HL-60 (cell line): ENCODE measurements at regions not wholly inside any gene's neighbourhood (a gene's known extent, or its start where the extent isn't known, plus 50 kb on each side); places are given as distances from the start of the nearest gene placed in this dataset.

Experiments
- DNase-seq, 2 experiments: peaks; one replicate each; pipeline ENCODE4 v3.0.0-alpha.2; 2010 to 2020; ENCODE audit warnings: low read depth in 1 of 2, low spot score in 1 of 2
- H3K27ac ChIP-seq: fragments of 250-450 bp; sonication (Bioruptor Pico); replicated peaks from 2 replicates; pipeline ENCODE4 v1.5.1; 2020; ENCODE audit warnings: mild to moderate bottlenecking, moderate library complexity
- H3K27me3 ChIP-seq: fragments of 250-450 bp; sonication (Bioruptor Pico); 2 replicates; pipeline ENCODE4 v1.5.1; 2021; ENCODE audit warnings: mild to moderate bottlenecking, moderate library complexity; ENCODE audit not compliant: insufficient read depth, poor library complexity, severe bottlenecking
- H3K4me3 ChIP-seq: replicated peaks from 2 replicates; pipeline ENCODE4 v1.5.1; 2011; ENCODE audit warnings: mild to moderate bottlenecking, control low read depth, low read length; ENCODE audit not compliant: insufficient read depth
- GABPA ChIP-seq: IDR thresholded peaks from 2 replicates; pipeline ENCODE4 v1.6.1; 2012; ENCODE audit warnings: low read depth
- POLR2AphosphoS5 ChIP-seq: IDR thresholded peaks from 2 replicates; pipeline ENCODE4 v1.6.1; 2012; ENCODE audit warnings: low read depth
- REST ChIP-seq: IDR thresholded peaks from 2 replicates; pipeline ENCODE4 v1.6.1; 2012; ENCODE audit warnings: low read depth; ENCODE audit not compliant: insufficient replicate concordance
- SPI1 ChIP-seq: IDR thresholded peaks from 2 replicates; pipeline ENCODE4 v1.6.1; 2012; ENCODE audit warnings: low read depth, mild to moderate bottlenecking, borderline replicate concordance
- TF ChIP-seq, protein P1 (sequence below): IDR thresholded peaks from one replicate; pipeline ENCODE4 v1.5.1; 2011; ENCODE audit warnings: low read length, control low read depth, inconsistent platforms; ENCODE audit not compliant: insufficient read depth

- Histone ChIP-seq H3K27ac (no peak overlapping the region), H3K27me3 (no peaks in the 10 kb centered on the region), H3K4me3 (no peak overlapping the region)
- TF ChIP-seq REST = no peak
- no peak for TF ChIP-seq SPI1
- no peak for TF ChIP-seq POLR2AphosphoS5
- TF ChIP-seq, protein P1, sequence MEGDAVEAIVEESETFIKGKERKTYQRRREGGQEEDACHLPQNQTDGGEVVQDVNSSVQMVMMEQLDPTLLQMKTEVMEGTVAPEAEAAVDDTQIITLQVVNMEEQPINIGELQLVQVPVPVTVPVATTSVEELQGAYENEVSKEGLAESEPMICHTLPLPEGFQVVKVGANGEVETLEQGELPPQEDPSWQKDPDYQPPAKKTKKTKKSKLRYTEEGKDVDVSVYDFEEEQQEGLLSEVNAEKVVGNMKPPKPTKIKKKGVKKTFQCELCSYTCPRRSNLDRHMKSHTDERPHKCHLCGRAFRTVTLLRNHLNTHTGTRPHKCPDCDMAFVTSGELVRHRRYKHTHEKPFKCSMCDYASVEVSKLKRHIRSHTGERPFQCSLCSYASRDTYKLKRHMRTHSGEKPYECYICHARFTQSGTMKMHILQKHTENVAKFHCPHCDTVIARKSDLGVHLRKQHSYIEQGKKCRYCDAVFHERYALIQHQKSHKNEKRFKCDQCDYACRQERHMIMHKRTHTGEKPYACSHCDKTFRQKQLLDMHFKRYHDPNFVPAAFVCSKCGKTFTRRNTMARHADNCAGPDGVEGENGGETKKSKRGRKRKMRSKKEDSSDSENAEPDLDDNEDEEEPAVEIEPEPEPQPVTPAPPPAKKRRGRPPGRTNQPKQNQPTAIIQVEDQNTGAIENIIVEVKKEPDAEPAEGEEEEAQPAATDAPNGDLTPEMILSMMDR = no peak
- TF ChIP-seq GABPA = no peak
- DNase-seq = no peak
Observed at GRCh38 chr6:9784786-9785185, 630.1 kb downstream of the TFAP2A start.

DNA sequence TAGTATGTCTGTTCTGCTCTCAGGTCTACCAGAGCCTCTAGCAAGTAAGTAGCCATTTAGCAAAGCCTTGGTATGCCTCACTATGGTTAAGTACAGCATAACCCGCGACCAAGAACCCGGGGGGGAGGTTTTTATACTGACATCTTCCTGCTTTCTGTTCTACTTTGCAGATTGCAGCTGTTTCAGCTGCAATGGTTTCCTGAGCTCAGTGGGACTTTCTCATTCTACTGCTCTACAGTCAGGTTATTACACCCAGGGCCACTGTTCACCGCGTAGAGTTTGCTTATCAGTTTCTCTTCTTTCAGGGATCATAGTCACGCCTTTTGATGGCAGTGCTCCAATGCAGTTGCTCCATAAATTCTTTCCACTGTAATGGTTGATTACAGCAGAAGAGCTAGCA lies 631.3 kb downstream of the TFAP2A start:
- H3K27ac ChIP-seq = no peak overlapping the region
- no peak for DNase-seq
- TF ChIP-seq GABPA (no peak), POLR2AphosphoS5 (no peak), SPI1 (no peak), REST (no peak)
- TF ChIP-seq, protein P1 = no peak

GRCh38 chr6:9766240-9766915 lies 648.5 kb downstream of the TFAP2A start:
- Histone ChIP-seq H3K27ac (no peak overlapping the region), H3K4me3 (no peak overlapping the region), H3K27me3 (no peaks in the 10 kb centered on the region)
- no peak for DNase-seq
- TF ChIP-seq, protein P1 = no peak
- TF ChIP-seq POLR2AphosphoS5 = no peak
- TF ChIP-seq GABPA = no peak
- TF ChIP-seq REST = no peak
- TF ChIP-seq SPI1 = no peak

More for the DNA sequence above, 631.3 kb downstream of the TFAP2A start:
- Histone ChIP-seq H3K27me3 (no peaks in the 10 kb centered on the region), H3K4me3 (no peak overlapping the region)
